Astrocyte (in vitro differentiated cells and primary cell): ENCODE measurements at regions not wholly inside any gene's neighbourhood (a gene's known extent, or its start where the extent isn't known, plus 50 kb on each side); places are given as distances from the start of the nearest gene placed in this dataset.
"Not testable (repeated sequence)": the region's sequence is repeated elsewhere in the genome, so short reads cannot be mapped to it uniquely, and the experiment has no call there.

Experiments used
- DNase-seq: peaks from one replicate; pipeline ENCODE4 v3.0.0-alpha.2; 2010; ENCODE audit warnings: low read depth
- FAIRE-seq: peaks from 2 replicates; lab custom pipeline; 2011; peaks lifted over from hg19 to GRCh38; lab: Jason Lieb, UNC
- H2AFZ ChIP-seq: 2 replicates; pipeline ENCODE4 v1.6.0; 2012; ENCODE audit warnings: low read depth, low read length, inconsistent platforms
- H3K27ac ChIP-seq: 2 replicates; pipeline ENCODE4 v1.5.1; 2011; ENCODE audit warnings: low read depth, low read length, inconsistent platforms
- H3K27me3 ChIP-seq: 2 replicates; pipeline ENCODE4 v1.6.0; 2011; ENCODE audit warnings: low read length, inconsistent platforms; ENCODE audit not compliant: insufficient read depth
- H3K36me3 ChIP-seq: 2 replicates; pipeline ENCODE4 v1.5.1; 2011; ENCODE audit warnings: low read length, inconsistent platforms; ENCODE audit not compliant: insufficient read depth
- H3K4me1 ChIP-seq: 2 replicates; pipeline ENCODE4 v1.5.1; 2011; ENCODE audit warnings: low read length, inconsistent platforms; ENCODE audit not compliant: insufficient read depth
- H3K4me2 ChIP-seq: 2 replicates; pipeline ENCODE4 v1.6.0; 2012; ENCODE audit warnings: low read length, inconsistent platforms
- H3K4me3 ChIP-seq: 2 replicates; pipeline ENCODE4 v1.5.1; 2011; ENCODE audit warnings: low read depth, mild to moderate bottlenecking, low read length, inconsistent platforms; ENCODE audit not compliant: insufficient read depth
- H3K79me2 ChIP-seq: 2 replicates; pipeline ENCODE4 v1.6.0; 2012; ENCODE audit warnings: mild to moderate bottlenecking, low read length, inconsistent platforms; ENCODE audit not compliant: insufficient read depth
- H3K9ac ChIP-seq: 2 replicates; pipeline ENCODE4 v1.6.0; 2012; ENCODE audit warnings: mild to moderate bottlenecking, low read length, inconsistent platforms
- H3K9me3 ChIP-seq: 2 replicates; pipeline ENCODE4 v1.5.1; 2012; ENCODE audit warnings: low read depth, mild to moderate bottlenecking, low read length, inconsistent platforms; ENCODE audit not compliant: insufficient read depth
- H4K20me1 ChIP-seq: 2 replicates; pipeline ENCODE4 v1.6.0; 2012; ENCODE audit warnings: low read length, inconsistent platforms; ENCODE audit not compliant: insufficient read depth
- H3K27ac Mint-ChIP-seq: one replicate; pipeline ENCODE4 v1.8.0; 2021; ENCODE audit warnings: mild to moderate bottlenecking, mixed read lengths; ENCODE audit not compliant: unreplicated experiment
- H3K27me3 Mint-ChIP-seq: one replicate; pipeline ENCODE4 v1.8.0; 2021; ENCODE audit warnings: low read depth, mixed read lengths; ENCODE audit not compliant: unreplicated experiment
- H3K36me3 Mint-ChIP-seq: one replicate; pipeline ENCODE4 v1.8.0; 2021; ENCODE audit warnings: low read depth, mixed read lengths; ENCODE audit not compliant: unreplicated experiment
- H3K4me1 Mint-ChIP-seq: one replicate; pipeline ENCODE4 v1.8.0; 2021; ENCODE audit warnings: low read depth, mixed read lengths; ENCODE audit not compliant: unreplicated experiment
- H3K4me3 Mint-ChIP-seq: one replicate; pipeline ENCODE4 v1.8.0; 2021; ENCODE audit warnings: mild to moderate bottlenecking, moderate library complexity, mixed read lengths; ENCODE audit not compliant: unreplicated experiment
- H3K9me3 Mint-ChIP-seq: one replicate; pipeline ENCODE4 v1.8.0; 2021; ENCODE audit warnings: mild to moderate bottlenecking, mixed read lengths; ENCODE audit not compliant: unreplicated experiment

- not testable (repeated sequence) for H3K27ac ChIP-seq, H4K20me1 ChIP-seq, DNase-seq, H3K4me1 Mint-ChIP-seq, H2AFZ ChIP-seq, FAIRE-seq, H3K27me3 Mint-ChIP-seq, H3K9me3 ChIP-seq, H3K9ac ChIP-seq, H3K36me3 Mint-ChIP-seq, H3K4me3 ChIP-seq, H3K4me3 Mint-ChIP-seq, H3K27me3 ChIP-seq, H3K27ac Mint-ChIP-seq, H3K4me1 ChIP-seq, H3K9me3 Mint-ChIP-seq, H3K36me3 ChIP-seq, H3K79me2 ChIP-seq, H3K4me2 ChIP-seq
Observed at GRCh38 chr7:150069555-150070313, 196.0 kb downstream of the ATP6V0E2 start.

- not testable (repeated sequence) for H3K4me1 Mint-ChIP-seq, H3K9ac ChIP-seq, H3K4me2 ChIP-seq, H2AFZ ChIP-seq, H3K4me3 Mint-ChIP-seq, H3K9me3 ChIP-seq, H3K36me3 Mint-ChIP-seq, H3K36me3 ChIP-seq, FAIRE-seq, H3K79me2 ChIP-seq, H3K27ac Mint-ChIP-seq, H3K27me3 ChIP-seq, H3K4me3 ChIP-seq, DNase-seq, H3K9me3 Mint-ChIP-seq, H4K20me1 ChIP-seq, H3K27ac ChIP-seq, H3K4me1 ChIP-seq
- peaks cover 18% of the 10 kb centered on the region for H3K27me3 Mint-ChIP-seq
Observed at GRCh38 chr7:150077543-150077942, 203.8 kb downstream of the ATP6V0E2 start.

DNA sequence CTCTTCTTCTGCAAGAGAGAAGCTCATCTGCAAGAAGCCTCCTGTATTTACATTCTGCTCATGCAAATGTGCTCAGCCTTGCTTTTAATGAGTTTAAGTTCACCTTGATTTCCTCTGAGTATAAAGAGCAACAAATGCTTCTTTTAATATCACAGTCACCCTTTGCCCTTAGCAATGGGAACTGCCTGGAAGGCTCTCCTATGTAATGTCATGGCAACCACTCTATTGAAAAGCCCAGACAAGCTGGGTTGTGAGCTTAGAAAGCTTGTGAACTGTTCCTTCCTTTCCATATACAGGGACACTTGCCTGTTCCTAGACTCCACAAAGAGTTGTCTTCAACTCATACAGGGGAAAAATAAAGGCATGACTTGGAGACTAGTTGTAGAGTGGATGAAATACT is 208.1 kb downstream of the ATP6V0E2 start:
- H3K36me3 ChIP-seq, H3K4me3 Mint-ChIP-seq, H3K9me3 Mint-ChIP-seq, H3K4me1 ChIP-seq, H3K4me1 Mint-ChIP-seq, H4K20me1 ChIP-seq, H3K79me2 ChIP-seq, H3K9me3 ChIP-seq, H3K9ac ChIP-seq, H3K27ac ChIP-seq, H3K4me3 ChIP-seq, H2AFZ ChIP-seq, FAIRE-seq, DNase-seq, H3K27ac Mint-ChIP-seq, H3K27me3 ChIP-seq, H3K36me3 Mint-ChIP-seq, H3K4me2 ChIP-seq: not testable (repeated sequence)
- H3K27me3 Mint-ChIP-seq = peaks cover 21% of the 10 kb centered on the region

DNA sequence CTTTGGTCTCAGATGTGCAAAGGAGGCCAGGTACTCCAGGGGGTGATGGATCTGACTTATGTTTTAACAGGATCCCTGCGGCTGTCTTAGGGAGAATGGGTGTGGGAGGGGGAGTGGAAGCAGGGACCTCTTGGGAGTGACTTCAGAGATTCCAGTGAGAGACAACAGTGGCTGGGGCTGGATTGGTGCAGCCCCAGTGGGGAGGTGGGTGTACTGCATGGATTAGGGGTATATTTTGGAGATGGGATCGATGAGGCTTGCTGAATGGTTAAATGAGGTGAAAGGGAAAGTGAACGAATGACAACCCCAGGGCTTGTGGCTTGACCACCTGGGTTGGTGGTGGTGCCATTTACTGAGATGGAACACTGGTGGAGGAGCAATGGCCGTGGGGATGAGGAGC is 211.0 kb downstream of the ATP6V0E2 start:
- FAIRE-seq, H3K4me3 ChIP-seq: not testable (repeated sequence)

GRCh38 chr7:150087478-150087877 is 213.7 kb downstream of the ATP6V0E2 start:
- not testable (repeated sequence) for H3K27ac Mint-ChIP-seq

More for the DNA sequence above, 211.0 kb downstream of the ATP6V0E2 start:
- H3K79me2 ChIP-seq, H3K27ac Mint-ChIP-seq, H3K4me3 Mint-ChIP-seq, H3K36me3 ChIP-seq, H3K4me2 ChIP-seq, H3K27me3 ChIP-seq, H4K20me1 ChIP-seq, H2AFZ ChIP-seq, H3K4me1 ChIP-seq, H3K4me1 Mint-ChIP-seq, H3K27ac ChIP-seq, H3K9me3 ChIP-seq, H3K9ac ChIP-seq, H3K9me3 Mint-ChIP-seq, DNase-seq, H3K36me3 Mint-ChIP-seq: not testable (repeated sequence)
- peaks cover 13% of the 10 kb centered on the region for H3K27me3 Mint-ChIP-seq

DNA sequence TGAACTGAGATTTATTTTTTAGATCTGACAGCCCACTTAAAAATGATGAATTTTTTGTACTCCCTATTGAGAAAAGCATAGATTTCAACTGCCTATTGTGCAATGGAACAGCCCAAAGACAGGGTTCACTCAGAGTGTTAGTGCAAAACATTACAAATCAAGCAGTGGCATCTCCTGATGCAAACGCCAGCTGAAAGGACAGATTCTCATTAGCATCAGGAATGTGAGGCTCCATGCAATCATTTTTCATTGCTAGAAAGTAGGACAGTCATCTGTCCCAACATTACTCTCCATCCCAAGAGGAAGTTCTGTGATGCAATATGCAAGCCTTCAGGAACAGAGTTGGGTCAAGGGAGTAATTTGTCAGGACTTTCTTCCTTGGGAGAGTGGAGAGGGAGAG is 215.4 kb downstream of the ATP6V0E2 start:
- H3K4me3 ChIP-seq, H3K79me2 ChIP-seq, H3K4me1 ChIP-seq, H3K36me3 ChIP-seq, H2AFZ ChIP-seq, FAIRE-seq, H3K27me3 Mint-ChIP-seq, H3K4me2 ChIP-seq, H3K9me3 ChIP-seq, H3K27me3 ChIP-seq, H3K36me3 Mint-ChIP-seq, H3K9ac ChIP-seq, H3K4me3 Mint-ChIP-seq, H3K9me3 Mint-ChIP-seq, H4K20me1 ChIP-seq, H3K4me1 Mint-ChIP-seq, H3K27ac Mint-ChIP-seq, H3K27ac ChIP-seq, DNase-seq: not testable (repeated sequence)

More at GRCh38 chr7:150087478-150087877, 213.7 kb downstream of the ATP6V0E2 start:
- not testable (repeated sequence) for H3K4me3 ChIP-seq, H3K9me3 Mint-ChIP-seq, H3K79me2 ChIP-seq, H3K4me2 ChIP-seq, H4K20me1 ChIP-seq, H3K36me3 Mint-ChIP-seq, H3K4me1 ChIP-seq, H3K9me3 ChIP-seq, FAIRE-seq, H3K36me3 ChIP-seq, H3K27me3 Mint-ChIP-seq, H3K4me3 Mint-ChIP-seq, H3K9ac ChIP-seq, H2AFZ ChIP-seq, H3K4me1 Mint-ChIP-seq, H3K27ac ChIP-seq, DNase-seq, H3K27me3 ChIP-seq
